ENCODE measurements at regions not wholly inside any gene's neighbourhood (a gene's known extent, or its start where the extent isn't known, plus 50 kb on each side); places are given as distances from the start of the nearest gene placed in this dataset.

DNA sequence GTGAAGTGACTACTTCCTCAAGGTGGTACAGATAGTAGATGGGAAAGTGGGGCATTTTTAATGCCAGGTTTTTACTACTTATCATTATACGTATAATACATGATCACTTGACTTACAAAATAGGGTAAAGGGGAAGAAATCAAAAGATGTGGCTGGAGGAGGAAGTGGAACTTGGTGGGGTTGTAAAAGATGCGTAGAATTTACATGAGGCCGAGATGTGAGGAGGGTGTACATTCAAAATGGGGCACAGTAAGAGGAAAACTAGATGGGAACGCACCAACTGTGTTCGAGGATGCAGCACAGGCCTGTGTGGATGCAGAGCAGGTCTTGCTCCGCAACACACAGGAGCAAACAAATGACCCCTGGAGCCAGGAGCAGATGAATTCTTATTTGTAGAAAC lies 403.3 kb downstream of the TXNL1 start:
- TF ChIP-seq, protein P1, sequence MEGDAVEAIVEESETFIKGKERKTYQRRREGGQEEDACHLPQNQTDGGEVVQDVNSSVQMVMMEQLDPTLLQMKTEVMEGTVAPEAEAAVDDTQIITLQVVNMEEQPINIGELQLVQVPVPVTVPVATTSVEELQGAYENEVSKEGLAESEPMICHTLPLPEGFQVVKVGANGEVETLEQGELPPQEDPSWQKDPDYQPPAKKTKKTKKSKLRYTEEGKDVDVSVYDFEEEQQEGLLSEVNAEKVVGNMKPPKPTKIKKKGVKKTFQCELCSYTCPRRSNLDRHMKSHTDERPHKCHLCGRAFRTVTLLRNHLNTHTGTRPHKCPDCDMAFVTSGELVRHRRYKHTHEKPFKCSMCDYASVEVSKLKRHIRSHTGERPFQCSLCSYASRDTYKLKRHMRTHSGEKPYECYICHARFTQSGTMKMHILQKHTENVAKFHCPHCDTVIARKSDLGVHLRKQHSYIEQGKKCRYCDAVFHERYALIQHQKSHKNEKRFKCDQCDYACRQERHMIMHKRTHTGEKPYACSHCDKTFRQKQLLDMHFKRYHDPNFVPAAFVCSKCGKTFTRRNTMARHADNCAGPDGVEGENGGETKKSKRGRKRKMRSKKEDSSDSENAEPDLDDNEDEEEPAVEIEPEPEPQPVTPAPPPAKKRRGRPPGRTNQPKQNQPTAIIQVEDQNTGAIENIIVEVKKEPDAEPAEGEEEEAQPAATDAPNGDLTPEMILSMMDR (IDR thresholded peaks at IDR 0.05) = no peak
- no peak for TF ChIP-seq POLR2A (IDR thresholded peaks at IDR 0.05)

Data from gastroesophageal sphincter (tissue), 3 donors.